ENCODE measurements at regions not wholly inside any gene's neighbourhood (a gene's known extent, or its start where the extent isn't known, plus 50 kb on each side); places are given as distances from the start of the nearest gene placed in this dataset.

DNA sequence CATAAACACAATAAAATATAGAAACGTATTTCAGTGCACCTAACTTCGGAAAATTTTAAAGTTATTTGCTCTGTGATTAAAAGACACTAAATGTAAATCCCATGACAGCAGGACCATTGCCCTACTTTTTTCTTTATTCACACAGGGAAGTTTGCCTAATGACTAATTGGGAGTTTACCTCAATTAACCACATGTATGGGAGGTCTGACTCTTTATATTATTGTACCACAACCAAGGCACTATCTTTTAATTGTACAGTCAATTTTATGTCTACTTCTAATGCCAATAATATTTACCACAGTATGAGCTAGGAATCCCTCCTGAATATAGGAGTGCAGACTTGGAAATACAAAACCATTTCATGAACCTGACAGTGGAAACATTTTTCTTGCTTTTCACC lies 360.8 kb upstream of the NEGR1 start:
- 85% methylated on average over 2 of the region's 2 CpGs; no CpG with 5 or more reads in 1 of the 2 experiments for WGBS, 2 experiments
- H3K27me3 ChIP-seq (ENCODE audit: control insufficient read depth, insufficient read depth, low read length, poor library complexity, severe bottlenecking) = no peaks in the 10 kb centered on the region

DNA sequence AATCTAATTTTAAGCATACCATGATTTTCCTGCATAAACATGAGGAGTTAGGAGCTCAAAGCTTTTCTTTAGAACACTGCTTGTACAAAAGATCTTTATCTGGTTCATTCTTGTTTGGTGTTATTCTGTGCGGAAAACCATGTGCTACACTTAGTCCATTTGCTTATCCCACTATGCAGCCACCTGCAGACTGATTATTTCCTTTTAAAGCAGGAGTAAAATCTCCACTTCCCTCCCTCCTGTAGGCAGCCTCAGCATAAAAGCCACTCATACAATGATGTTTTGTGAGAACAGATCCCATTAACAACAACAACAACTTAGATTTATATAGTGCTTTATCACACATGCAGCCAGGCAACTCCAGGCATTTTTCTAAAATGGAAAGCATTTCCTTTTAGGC lies 355.3 kb upstream of the NEGR1 start:
- H3K4me3 ChIP-seq (ENCODE audit: insufficient read depth, low read depth, low read length) = no peak overlapping the region
- WGBS, 2 experiments = 57 to 65% methylated on average over 1 of the region's 1 CpG
- no peaks in the 10 kb centered on the region for H3K27me3 ChIP-seq (ENCODE audit: control insufficient read depth, insufficient read depth, low read length, poor library complexity, severe bottlenecking)
- no peaks in the 10 kb centered on the region for H3K9me3 ChIP-seq (ENCODE audit: control insufficient read depth, low read length)
- no peak overlapping the region for H3K27ac ChIP-seq (ENCODE audit: insufficient read depth, low read depth, low read length, poor library complexity, severe bottlenecking)
- H3K4me1 ChIP-seq (ENCODE audit: control insufficient read depth, insufficient read depth, low read length) = peaks cover 6% of the 10 kb centered on the region
- H3K36me3 ChIP-seq (ENCODE audit: control insufficient read depth, insufficient read depth, low read length) = no peaks in the 10 kb centered on the region

More for the DNA sequence above, 360.8 kb upstream of the NEGR1 start:
- H3K4me1 ChIP-seq (ENCODE audit: control insufficient read depth, insufficient read depth, low read length) = no peaks in the 10 kb centered on the region
- no peaks in the 10 kb centered on the region for H3K36me3 ChIP-seq (ENCODE audit: control insufficient read depth, insufficient read depth, low read length)
- H3K9me3 ChIP-seq (ENCODE audit: control insufficient read depth, low read length) = no peaks in the 10 kb centered on the region
- no peak overlapping the region for H3K27ac ChIP-seq (ENCODE audit: insufficient read depth, low read depth, low read length, poor library complexity, severe bottlenecking)
- no peak overlapping the region for H3K4me3 ChIP-seq (ENCODE audit: insufficient read depth, low read depth, low read length)

DNA sequence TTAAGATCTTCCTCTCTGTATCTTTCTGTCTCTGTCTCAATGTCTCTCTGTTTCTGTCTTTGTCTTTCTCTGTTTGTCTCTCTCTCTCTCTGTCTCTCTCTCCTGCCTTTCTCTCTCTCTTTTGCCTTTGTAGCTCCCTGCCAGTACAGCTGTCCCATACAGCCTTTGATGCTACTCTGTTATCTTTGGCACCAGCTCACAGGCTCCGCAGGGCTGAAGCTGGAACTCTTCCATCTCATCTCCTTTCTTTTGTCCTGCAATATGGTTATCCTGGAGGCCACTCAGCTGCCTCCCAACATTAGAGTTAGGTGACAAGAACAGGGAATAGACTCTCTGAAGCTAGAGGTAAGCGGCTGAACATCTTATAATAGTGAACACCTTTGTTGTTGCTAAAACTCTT lies 354.3 kb upstream of the NEGR1 start:
- H3K9me3 ChIP-seq (ENCODE audit: control insufficient read depth, low read length) = no peaks in the 10 kb centered on the region
- no peaks in the 10 kb centered on the region for H3K27me3 ChIP-seq (ENCODE audit: control insufficient read depth, insufficient read depth, low read length, poor library complexity, severe bottlenecking)
- peaks cover 6% of the 10 kb centered on the region for H3K4me1 ChIP-seq (ENCODE audit: control insufficient read depth, insufficient read depth, low read length)
- 87 to 96% methylated on average over 2 of the region's 2 CpGs for WGBS, 2 experiments
- H3K4me3 ChIP-seq (ENCODE audit: insufficient read depth, low read depth, low read length) = no peak overlapping the region
- H3K36me3 ChIP-seq (ENCODE audit: control insufficient read depth, insufficient read depth, low read length) = no peaks in the 10 kb centered on the region
- no peak overlapping the region for H3K27ac ChIP-seq (ENCODE audit: insufficient read depth, low read depth, low read length, poor library complexity, severe bottlenecking)

DNA sequence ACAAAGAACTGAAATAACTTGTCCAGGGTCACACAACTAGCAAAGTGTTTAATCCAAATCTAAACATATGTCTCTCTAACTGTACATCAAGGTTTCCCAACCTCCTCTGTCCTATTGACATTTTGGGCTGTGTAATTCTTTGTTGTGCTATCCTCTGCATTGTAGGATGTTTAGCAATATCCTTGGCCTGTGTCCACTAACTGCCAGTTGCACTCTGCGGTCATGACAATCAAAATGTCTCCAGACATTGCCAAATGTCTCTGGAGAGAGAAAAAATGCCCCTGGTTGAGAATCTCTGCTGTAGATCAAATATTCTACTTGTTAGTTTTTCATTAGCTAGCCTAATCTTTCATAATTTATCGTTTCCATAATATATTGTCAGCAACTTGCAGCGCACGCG lies 353.4 kb upstream of the NEGR1 start:
- Histone ChIP-seq H3K27ac (ENCODE audit: insufficient read depth, low read depth, low read length, poor library complexity, severe bottlenecking) (no peak overlapping the region), H3K27me3 (ENCODE audit: control insufficient read depth, insufficient read depth, low read length, poor library complexity, severe bottlenecking) (no peaks in the 10 kb centered on the region), H3K36me3 (ENCODE audit: control insufficient read depth, insufficient read depth, low read length) (no peaks in the 10 kb centered on the region), H3K9me3 (ENCODE audit: control insufficient read depth, low read length) (no peaks in the 10 kb centered on the region), H3K4me1 (ENCODE audit: control insufficient read depth, insufficient read depth, low read length) (peaks cover 6% of the 10 kb centered on the region), H3K4me3 (ENCODE audit: insufficient read depth, low read depth, low read length) (no peak overlapping the region)
- WGBS, 2 experiments = 85 to 94% methylated on average over 5 of the region's 5 CpGs

DNA sequence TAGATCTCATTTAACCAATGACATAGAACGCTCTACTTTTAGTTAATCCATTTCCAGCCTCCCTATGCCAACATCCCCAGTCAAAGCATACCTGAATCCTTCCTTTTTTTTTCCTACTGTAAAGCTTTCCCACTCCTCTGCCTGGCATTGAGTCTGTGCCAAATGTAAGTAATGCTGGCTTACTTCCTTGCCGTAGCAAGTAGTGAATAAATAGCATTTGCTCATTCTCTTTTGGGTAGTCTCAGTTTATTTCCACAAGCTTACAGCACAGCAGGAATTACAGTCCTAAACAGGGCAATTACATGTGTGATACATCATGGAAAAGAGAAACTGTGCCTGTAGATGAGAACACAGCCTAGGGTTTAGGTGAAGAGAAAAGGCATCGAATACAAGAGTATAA lies 352.6 kb upstream of the NEGR1 start:
- WGBS, 2 experiments = 93 to 96% methylated on average over 2 of the region's 3 CpGs
- Histone ChIP-seq H3K4me3 (ENCODE audit: insufficient read depth, low read depth, low read length) (no peak overlapping the region), H3K36me3 (ENCODE audit: control insufficient read depth, insufficient read depth, low read length) (no peaks in the 10 kb centered on the region), H3K9me3 (ENCODE audit: control insufficient read depth, low read length) (no peaks in the 10 kb centered on the region), H3K27ac (ENCODE audit: insufficient read depth, low read depth, low read length, poor library complexity, severe bottlenecking) (no peak overlapping the region), H3K27me3 (ENCODE audit: control insufficient read depth, insufficient read depth, low read length, poor library complexity, severe bottlenecking) (no peaks in the 10 kb centered on the region), H3K4me1 (ENCODE audit: control insufficient read depth, insufficient read depth, low read length) (peaks cover 6% of the 10 kb centered on the region)

DNA sequence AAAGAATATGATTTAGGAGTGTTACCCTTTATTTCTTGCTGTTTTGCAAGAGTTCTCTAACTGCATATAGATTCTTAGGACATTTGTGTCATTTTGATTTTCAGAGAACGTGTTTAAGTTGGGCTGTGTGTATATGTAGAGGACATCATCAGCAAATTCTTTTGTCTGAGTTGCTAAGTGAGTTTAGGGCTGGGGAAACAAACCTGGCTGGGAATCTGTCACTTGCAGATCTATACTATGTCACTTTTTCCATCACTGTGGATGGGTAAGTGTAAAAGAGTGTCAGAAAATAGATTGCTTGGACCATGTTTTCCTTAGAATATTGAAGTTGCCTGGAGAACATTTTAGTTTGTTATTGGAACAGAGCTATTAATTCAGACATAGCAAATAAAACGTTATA lies 349.1 kb upstream of the NEGR1 start:
- Histone ChIP-seq H3K4me1 (ENCODE audit: control insufficient read depth, insufficient read depth, low read length) (no peaks in the 10 kb centered on the region), H3K27me3 (ENCODE audit: control insufficient read depth, insufficient read depth, low read length, poor library complexity, severe bottlenecking) (no peaks in the 10 kb centered on the region), H3K4me3 (ENCODE audit: insufficient read depth, low read depth, low read length) (no peak overlapping the region), H3K36me3 (ENCODE audit: control insufficient read depth, insufficient read depth, low read length) (no peaks in the 10 kb centered on the region), H3K9me3 (ENCODE audit: control insufficient read depth, low read length) (no peaks in the 10 kb centered on the region), H3K27ac (ENCODE audit: insufficient read depth, low read depth, low read length, poor library complexity, severe bottlenecking) (no peak overlapping the region)
- WGBS, 2 experiments = 64 to 89% methylated on average over 1 to 2 of the region's 2 CpGs

DNA sequence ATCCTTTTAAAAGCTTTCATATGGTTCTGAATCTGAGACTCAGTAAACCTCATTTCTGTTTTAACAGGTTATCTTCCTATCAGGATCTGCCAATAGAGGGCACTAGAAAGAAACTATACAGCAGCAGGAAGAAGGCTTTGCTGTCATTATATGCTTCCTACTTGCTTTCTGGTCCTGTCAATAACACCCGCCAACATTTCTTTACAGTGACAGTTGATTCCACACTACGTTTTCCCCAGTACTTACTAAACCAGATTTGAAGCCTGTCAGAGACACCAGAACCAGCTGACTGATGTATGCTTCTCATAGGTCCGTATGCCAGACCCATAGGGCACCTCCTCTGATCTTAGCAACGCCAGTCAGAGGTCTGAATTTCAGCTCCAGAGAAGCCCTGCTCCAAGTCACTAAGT lies 341.0 kb upstream of the NEGR1 start:
- 45 to 54% methylated on average over 4 of the region's 4 CpGs for WGBS, 2 experiments

DNA sequence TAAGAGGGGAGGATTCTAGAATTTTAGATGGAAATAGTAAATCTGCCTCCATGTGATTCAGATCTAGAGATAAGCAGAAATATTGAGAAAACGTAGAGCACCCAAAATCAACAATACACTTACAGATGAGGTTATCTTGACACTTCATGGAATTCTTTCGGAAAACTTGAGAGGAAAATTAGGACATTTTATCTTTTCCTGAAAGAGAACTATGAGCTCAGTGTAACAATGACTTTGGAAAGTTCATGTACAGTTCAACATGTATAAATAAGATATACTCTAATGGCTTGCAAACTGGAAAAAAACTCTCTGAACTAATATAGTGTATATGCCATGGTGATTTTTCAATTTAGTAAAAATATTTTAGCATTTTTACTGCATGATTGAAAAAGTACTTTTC lies 338.1 kb upstream of the NEGR1 start:
- H3K4me3 ChIP-seq (ENCODE audit: insufficient read depth, low read depth, low read length) = no peak overlapping the region
- H3K27ac ChIP-seq (ENCODE audit: insufficient read depth, low read depth, low read length, poor library complexity, severe bottlenecking) = no peak overlapping the region
- H3K4me1 ChIP-seq (ENCODE audit: control insufficient read depth, insufficient read depth, low read length) = no peaks in the 10 kb centered on the region
- H3K27me3 ChIP-seq (ENCODE audit: control insufficient read depth, insufficient read depth, low read length, poor library complexity, severe bottlenecking) = no peaks in the 10 kb centered on the region
- H3K9me3 ChIP-seq (ENCODE audit: control insufficient read depth, low read length) = no peaks in the 10 kb centered on the region
- WGBS, 2 experiments = 100% methylated on average over 1 to 2 of the region's 2 CpGs
- H3K36me3 ChIP-seq (ENCODE audit: control insufficient read depth, insufficient read depth, low read length) = no peaks in the 10 kb centered on the region

More for the DNA sequence above, 341.0 kb upstream of the NEGR1 start:
- Histone ChIP-seq H3K4me3 (ENCODE audit: insufficient read depth, low read depth, low read length) (no peak overlapping the region), H3K36me3 (ENCODE audit: control insufficient read depth, insufficient read depth, low read length) (no peaks in the 10 kb centered on the region), H3K9me3 (ENCODE audit: control insufficient read depth, low read length) (no peaks in the 10 kb centered on the region), H3K4me1 (ENCODE audit: control insufficient read depth, insufficient read depth, low read length) (no peaks in the 10 kb centered on the region), H3K27me3 (ENCODE audit: control insufficient read depth, insufficient read depth, low read length, poor library complexity, severe bottlenecking) (no peaks in the 10 kb centered on the region), H3K27ac (ENCODE audit: insufficient read depth, low read depth, low read length, poor library complexity, severe bottlenecking) (no peak overlapping the region)

DNA sequence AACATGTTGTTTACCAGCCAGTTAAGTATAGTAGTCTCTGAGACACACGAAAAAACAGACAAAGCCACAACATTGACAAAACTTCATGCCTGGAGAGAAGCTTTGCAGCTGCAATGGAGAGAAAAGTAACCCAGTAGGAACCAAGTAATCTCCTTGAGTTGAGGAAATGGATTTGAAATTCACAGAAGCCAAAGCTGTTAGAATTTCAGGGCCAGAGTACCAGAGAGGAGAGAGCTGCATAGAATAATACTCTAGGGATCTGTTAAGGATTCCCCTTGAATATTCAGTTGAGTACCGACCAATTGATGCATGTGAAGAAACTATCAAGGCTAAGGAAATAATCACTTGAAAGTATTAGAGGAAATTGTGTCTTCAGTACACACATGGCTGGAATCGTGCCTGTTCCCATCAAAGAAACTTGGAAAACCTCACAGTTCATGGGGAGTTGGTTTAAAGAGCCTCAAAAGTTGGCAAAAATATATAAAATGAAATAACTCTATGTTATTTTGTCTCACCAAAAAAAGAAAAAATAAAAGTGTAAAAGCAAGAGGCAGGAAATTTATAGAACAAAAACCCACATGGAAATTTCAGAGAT lies 324.0 kb upstream of the NEGR1 start:
- Histone ChIP-seq H3K9me3 (ENCODE audit: control insufficient read depth, low read length) (no peaks in the 10 kb centered on the region), H3K4me3 (ENCODE audit: insufficient read depth, low read depth, low read length) (no peak overlapping the region), H3K36me3 (ENCODE audit: control insufficient read depth, insufficient read depth, low read length) (no peaks in the 10 kb centered on the region), H3K4me1 (ENCODE audit: control insufficient read depth, insufficient read depth, low read length) (no peaks in the 10 kb centered on the region), H3K27me3 (ENCODE audit: control insufficient read depth, insufficient read depth, low read length, poor library complexity, severe bottlenecking) (no peaks in the 10 kb centered on the region), H3K27ac (ENCODE audit: insufficient read depth, low read depth, low read length, poor library complexity, severe bottlenecking) (no peak overlapping the region)
- 60 to 68% methylated on average over 3 of the region's 3 CpGs for WGBS, 2 experiments

DNA sequence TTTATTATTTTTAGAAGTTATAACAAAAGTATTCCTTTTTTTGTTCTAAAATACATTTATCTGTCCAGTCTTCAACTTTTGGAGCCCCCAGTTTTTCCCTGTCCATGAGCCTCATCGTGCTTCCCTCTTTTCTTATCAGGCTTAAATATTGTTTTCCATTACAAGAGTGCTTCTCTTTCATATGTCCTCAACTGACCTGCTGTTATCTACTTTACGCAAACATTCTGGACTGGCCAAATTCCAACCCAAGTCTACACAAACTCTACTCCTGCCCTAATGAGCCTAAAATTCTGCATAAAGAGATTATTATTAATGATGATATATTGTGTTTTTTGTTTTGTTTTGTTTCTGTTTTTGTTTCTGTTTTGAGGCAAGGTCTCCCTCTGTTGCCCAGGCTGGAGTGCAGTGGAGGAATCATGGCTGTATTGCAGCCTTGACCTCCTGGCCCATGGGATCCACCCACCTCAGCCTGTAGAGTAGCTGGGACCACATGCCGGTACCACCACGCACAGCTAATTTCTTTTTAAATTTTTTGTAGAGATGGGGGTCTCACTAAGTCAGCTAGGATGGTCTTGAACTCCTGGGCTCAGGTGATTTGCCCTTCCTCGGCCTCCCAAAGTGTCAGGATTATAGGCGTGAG lies 318.8 kb upstream of the NEGR1 start:
- no peaks in the 10 kb centered on the region for H3K4me1 ChIP-seq (ENCODE audit: control insufficient read depth, insufficient read depth, low read length)
- no peaks in the 10 kb centered on the region for H3K9me3 ChIP-seq (ENCODE audit: control insufficient read depth, low read length)
- no peaks in the 10 kb centered on the region for H3K27me3 ChIP-seq (ENCODE audit: control insufficient read depth, insufficient read depth, low read length, poor library complexity, severe bottlenecking)
- WGBS, 2 experiments = 89 to 93% methylated on average over 5 to 6 of the region's 6 CpGs
- no peaks in the 10 kb centered on the region for H3K36me3 ChIP-seq (ENCODE audit: control insufficient read depth, insufficient read depth, low read length)
- no peak overlapping the region for H3K4me3 ChIP-seq (ENCODE audit: insufficient read depth, low read depth, low read length)
- H3K27ac ChIP-seq (ENCODE audit: insufficient read depth, low read depth, low read length, poor library complexity, severe bottlenecking) = no peak overlapping the region

All from ectodermal cell (in vitro differentiated cells).